IMR-90 (cell line): ENCODE measurements at regions not wholly inside any gene's neighbourhood (a gene's known extent, or its start where the extent isn't known, plus 50 kb on each side); places are given as distances from the start of the nearest gene placed in this dataset.

ENCODE experiments used
- CTCF ChIP-seq: conservative IDR thresholded peaks from 2 replicates; pipeline ENCODE4 v1.5.1; 2012; ENCODE audit warnings: mild to moderate bottlenecking, low read depth, low read length, improper control_type of control experiment
- MXI1 ChIP-seq: IDR thresholded peaks from 2 replicates; pipeline ENCODE4 v1.6.1; 2012; ENCODE audit warnings: low read depth, mild to moderate bottlenecking, low read length, moderate library complexity, borderline replicate concordance
- POLR2A ChIP-seq: IDR thresholded peaks from 2 replicates; pipeline ENCODE4 v1.6.1; 2012; ENCODE audit warnings: mild to moderate bottlenecking, low read depth, low read length
- RFX5 ChIP-seq: IDR thresholded peaks from 2 replicates; pipeline ENCODE4 v1.8.0; 2012; ENCODE audit warnings: low read depth, mild to moderate bottlenecking, low read length, moderate library complexity

- no peak for TF ChIP-seq CTCF
- TF ChIP-seq POLR2A = no peak
- no peak for TF ChIP-seq RFX5
- no peak for TF ChIP-seq MXI1
Observed at GRCh38 chr1:103416681-103417286, 108.7 kb upstream of the RNPC3 start.
